GM12892 (cell line): ENCODE measurements at regions not wholly inside any gene's neighbourhood (a gene's known extent, or its start where the extent isn't known, plus 50 kb on each side); places are given as distances from the start of the nearest gene placed in this dataset.

Source experiments
- POLR2A ChIP-seq: IDR thresholded peaks from 2 replicates; pipeline ENCODE4 v1.6.1; 2011; ENCODE audit warnings: low read depth, low read length, control low read depth
- POLR2AphosphoS5 ChIP-seq: IDR thresholded peaks from 2 replicates; pipeline ENCODE4 v1.6.1; 2011; ENCODE audit warnings: low read depth, low read length, control low read depth

- no peak for TF ChIP-seq POLR2A
- no peak for TF ChIP-seq POLR2AphosphoS5
Observed at GRCh38 chr5:66348387-66349125, 204.5 kb downstream of the SREK1 start.
